AML-193 (cell line): ENCODE measurements at regions not wholly inside any gene's neighbourhood (a gene's known extent, or its start where the extent isn't known, plus 50 kb on each side); places are given as distances from the start of the nearest gene placed in this dataset.

Experiments
- DNase-seq, 2 experiments: peaks; one replicate each; lab custom pipeline; 2025; lab: John Stamatoyannopoulos, UW

DNA sequence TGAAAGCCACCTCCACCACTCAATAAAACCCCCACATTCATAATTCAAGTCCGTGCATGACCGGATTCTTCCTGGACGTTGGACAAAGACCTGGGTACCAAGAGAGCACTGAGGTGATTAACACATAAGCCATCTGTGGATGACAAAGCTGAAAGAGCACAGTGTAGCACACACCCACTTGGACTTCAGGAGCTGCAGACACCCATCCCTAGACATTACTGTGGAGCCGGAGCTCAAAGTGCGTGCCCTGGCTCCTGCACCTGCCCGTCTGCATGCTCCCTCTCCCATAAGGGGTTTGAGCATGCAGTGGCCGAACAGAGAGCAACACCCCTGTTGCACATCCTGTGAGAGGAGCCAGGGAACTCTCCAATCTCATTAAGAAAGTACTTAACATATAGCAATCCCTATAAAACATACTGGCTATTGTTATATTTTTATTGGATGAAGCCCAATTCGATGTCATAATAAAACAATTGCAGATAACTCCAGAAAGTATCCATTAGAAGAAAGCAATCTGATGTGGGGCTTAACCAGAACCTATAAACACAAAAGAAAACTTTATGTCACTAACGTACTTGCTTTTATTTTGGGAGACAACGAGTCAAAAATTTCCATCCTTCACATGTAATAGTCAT, 1174.2 kb upstream of the C9orf72 start:
- DNase-seq = no peak

DNA sequence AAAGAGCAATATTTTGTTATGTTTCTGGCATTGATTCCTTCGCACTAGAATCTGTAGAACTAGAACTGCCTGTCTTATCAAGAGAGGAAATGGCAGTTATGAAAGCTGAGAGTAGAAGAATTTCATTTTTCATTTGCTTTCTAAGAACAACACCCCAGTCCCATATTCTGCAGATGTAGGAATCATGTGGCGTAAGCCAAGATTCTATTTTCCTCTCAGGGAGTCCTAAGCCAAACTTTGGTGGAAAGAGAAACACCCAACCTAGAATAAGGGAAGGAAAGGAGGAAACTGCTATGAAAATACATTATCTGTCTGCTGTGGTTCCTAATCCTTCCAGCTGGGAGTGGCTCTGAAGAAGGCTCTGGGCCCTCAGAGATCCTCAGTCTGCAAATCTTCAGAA, 1176.9 kb upstream of the C9orf72 start:
- DNase-seq = no peak

DNA sequence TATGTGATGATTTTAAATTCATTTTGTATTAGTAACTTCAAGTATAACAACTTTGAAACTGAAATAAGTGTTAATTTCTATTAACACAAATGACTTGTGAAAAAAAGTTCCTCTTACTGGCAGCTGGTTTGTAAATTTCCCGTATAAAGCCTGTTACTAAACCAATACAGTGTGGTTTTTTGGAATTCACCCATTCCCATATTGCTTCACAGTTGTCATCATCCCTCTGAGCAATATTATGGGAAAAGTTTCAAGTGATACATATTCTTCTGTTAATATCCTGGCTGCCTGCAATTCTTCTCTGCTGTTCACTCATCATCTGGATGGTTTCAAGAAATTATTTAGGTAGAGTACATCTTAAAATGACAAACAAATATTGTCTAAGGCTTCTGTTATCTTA, 1185.1 kb upstream of the C9orf72 start:
- no peak for DNase-seq

DNA sequence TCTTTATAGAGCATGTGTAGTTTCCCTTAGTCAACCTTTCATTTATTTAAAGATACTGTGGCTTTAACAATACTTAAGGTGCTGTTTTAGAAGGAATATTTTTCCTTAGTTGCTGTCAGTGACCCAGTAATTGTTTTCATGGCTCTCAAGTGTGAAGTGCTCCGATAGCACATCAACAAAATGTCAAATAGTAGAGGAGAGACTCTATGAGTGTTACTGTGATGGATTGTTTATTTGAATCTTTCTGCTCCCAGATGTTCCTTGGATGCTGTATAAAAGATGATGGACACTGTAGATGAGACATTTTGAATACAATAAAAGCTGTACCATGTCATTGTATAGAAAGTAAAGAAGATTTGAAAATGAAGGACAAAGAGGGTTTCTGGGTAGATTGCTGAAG, 1185.7 kb upstream of the C9orf72 start:
- DNase-seq = no peak

DNA sequence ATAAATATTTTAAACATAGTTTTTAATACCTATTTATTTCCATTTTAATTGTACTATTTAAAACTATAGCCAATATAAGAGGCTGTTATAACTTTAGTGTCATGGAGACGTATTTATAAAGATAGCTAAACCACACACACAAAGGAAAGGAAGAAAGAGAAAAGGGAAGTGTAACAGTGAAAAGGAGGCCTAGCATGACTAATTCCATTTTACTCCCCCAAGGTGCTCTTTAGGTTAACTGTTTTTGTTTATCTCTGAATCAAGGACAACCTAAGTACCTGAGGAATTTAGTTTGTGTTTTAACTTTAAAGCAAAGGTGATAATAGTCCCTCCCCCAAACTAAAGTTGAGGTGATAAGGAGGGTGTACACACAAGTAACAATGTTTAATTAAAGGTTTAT, 1188.9 kb upstream of the C9orf72 start:
- DNase-seq = no peak

DNA sequence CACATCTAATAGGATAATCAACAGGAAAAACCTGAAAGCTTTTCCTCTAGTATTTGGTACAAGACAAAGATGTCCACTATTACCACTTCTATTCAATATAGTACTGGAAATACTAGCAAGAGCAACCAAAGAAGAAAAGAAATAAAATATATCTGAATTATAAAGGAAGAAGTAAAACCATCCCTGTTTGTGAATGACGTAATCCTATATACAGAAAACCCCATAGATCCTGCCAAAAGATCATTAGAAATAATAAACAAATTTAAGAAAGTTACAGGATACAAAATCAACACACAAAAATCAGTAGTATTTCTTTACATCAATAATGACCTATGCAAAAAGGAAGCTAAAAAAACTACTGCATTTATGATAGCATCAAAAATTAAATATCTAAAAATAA, 1191.3 kb upstream of the C9orf72 start:
- DNase-seq = no peak

DNA sequence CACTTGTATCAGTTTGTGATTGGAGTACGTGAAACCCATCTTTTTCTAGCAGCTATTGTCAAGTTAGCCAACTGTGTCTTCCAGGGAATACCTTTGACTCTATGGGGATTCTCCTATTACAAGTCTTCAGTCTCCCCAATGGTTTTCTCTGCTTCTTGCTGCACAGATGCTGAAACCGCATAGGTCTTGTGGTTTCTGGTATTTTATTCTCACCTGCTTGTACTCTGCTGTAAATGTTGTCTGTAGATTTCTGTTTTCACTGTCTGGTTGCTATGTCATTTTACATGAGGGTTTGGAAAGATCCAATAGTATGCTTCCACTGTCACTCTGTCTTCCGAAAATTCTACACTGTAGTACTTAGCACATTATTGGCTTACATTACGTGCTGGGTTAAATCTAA, 1196.9 kb upstream of the C9orf72 start:
- no peak for DNase-seq

DNA sequence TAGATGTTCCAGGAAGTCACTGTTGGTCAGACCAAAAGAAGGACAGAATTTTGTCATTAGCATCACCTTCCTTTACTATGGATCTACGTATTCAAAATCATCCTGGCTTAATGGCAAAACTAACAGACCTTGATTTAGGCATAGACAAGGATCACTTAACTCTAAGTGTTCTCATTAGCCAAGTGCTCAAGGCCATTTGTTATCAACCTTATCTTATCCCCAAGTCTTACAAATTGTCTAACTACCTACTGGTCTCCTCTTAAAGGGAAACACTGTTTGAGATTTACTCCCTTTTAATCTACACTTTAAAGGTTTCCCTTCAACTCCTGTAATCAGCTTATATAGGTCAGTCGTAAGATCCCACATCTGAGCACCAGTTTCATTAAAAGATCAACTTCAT, 1197.5 kb upstream of the C9orf72 start:
- DNase-seq = no peak

DNA sequence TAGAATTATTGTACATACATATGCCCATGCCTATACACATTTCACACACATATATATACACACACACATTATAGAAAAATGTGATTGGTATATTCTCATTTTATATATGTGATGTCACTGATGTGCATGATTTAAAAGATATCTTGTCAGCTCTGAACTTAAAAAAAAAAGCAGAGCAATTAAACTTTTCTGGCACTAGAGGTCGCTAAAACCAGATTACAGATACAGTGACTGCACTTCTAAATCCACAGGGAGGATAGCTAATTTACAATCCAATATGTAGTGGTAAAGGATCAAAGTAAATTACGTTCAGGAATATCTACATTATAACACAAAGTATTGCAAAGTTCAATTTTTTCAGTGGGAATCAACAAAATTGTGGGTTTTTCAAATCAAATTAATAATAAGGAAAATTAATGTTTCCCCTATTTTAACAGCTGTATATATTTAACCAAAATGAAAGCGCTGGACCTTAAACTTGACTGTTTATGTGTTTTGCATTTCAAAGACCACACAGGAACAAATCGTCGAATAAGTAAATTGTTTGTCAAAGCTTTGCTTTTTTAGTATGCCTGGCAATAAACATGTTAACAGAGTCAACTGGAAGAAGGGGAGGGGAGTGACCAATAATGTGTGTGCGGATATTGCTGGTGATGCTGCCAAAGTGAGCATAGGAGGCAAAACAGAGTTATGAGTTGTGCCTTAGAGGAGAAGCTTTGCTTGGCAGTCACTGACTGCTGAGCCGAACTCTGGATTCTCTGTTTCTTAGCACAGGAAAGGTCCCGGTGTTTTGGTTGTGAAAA, 1201.4 kb upstream of the C9orf72 start:
- peak; percentile 52 to 56 for DNase-seq

DNA sequence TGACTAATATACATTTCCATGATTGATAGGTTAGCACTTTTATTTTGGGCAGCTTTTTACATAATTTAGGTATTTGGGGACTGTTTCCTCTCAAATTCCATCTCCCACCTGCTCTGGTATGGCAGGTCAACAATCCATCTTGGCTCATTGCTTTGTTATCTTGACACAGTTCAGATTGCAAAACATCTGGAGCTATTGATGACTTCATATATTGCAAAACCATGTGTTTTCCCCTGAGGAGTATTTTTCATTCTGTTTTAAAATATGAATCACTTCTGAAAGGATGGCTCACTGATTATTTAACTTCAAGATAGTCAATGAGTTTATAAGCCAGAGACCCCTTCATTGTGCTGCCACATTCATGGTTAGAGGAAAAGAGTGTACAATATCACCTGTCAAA, 1206.0 kb upstream of the C9orf72 start:
- no peak for DNase-seq

DNA sequence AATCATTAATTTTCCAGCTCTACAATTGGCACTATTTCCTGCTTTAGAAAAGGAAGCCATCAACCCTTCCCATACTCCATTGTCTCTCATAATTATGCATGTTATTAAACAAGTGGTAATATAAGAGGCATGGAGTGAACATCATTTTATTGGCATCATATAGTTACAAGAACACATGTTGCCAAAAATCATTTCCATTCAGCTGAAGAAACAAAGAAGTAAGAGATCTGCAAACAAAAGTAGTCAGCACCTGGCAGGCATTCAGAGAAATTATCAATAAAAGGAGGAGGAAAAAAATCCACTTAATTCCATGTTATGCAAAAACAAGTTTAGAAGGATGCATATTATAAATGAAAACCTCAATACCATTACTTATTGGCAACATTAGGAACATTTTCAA, 1208.2 kb upstream of the C9orf72 start:
- no peak for DNase-seq

DNA sequence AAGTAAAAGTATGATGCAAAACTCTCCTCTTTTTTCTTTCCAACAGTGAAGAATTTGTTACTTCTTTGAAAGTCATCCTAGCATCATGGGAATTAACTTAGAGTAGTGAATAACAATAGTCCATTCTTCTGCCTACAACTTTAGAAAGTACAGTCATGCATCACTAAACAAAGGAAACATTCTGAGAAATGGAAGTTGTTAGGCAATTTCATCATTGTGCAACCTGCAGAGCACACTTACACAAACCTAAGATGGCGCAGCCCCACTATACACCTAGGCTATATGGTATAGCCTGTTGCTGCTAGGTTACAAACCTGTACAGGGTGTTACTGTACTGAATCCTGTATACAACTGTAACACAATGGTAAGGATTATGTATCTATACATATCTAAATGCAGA, 1209.3 kb upstream of the C9orf72 start:
- DNase-seq = peak; percentile 65 to 79

DNA sequence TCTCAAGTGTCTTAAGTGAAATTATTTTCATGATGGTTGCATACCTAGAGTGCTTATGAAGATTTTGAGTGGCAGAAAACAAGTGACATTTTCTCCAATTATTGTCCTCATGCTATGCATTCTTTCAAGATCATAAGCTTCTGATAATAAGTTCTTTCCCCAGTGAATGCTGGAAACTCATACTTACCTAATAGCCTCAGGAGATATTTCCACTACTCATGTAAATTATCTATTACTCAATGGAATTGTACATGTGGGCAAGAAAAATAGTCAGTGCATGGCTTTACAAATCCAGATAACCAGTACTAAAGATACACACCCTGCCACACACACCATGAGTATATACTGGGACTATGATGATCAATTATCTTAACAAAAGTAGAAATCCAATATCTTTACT, 1219.4 kb upstream of the C9orf72 start:
- no peak for DNase-seq

DNA sequence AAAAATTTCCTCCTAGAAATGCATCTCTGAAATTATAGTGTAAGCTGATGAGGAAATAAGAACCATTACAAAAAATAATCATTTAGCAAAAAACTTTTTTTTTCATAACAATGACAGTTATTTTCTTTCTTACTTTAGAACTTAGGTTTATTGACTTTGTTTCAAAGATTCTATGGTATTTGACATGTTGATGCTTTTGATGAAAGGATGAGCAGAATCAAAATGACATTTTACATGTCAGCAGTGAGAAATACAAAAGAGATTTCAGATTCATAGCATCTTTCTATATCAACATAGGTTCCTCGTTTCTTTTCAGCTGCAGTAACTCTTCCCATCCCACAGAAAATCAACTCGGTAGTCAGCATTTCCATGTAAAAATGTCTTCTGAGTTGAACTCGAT, 1226.6 kb upstream of the C9orf72 start:
- no peak for DNase-seq

DNA sequence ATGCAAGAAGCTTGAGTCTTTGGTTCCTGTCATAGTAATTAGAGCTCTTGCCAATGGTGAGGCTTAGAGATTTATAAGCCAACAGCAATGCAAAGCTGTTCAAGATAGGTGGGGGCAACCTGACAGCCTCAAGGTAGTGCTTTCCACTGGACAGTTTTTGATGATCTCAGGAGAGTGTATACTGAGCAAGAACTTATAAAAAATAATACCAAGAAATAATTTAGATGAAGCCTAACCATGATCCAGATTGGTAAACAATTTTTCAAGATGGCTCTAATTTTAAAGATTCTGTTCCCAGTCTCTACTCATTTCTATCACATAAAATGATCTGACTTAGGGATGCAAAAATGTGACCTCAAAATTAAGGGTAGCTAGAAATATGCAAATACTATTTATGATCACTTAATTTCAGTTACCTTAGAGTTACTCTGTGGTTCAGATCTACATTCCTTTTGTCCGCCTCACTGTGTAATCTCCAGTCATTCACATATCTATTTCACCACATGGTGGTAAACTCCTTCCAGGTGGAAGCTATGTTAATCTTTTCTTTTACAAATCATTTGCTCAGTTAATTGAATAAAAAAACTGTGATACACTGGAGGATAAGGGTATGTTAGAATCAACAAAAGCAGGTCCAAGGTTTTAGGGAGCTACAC, 1228.0 kb upstream of the C9orf72 start:
- no peak for DNase-seq

DNA sequence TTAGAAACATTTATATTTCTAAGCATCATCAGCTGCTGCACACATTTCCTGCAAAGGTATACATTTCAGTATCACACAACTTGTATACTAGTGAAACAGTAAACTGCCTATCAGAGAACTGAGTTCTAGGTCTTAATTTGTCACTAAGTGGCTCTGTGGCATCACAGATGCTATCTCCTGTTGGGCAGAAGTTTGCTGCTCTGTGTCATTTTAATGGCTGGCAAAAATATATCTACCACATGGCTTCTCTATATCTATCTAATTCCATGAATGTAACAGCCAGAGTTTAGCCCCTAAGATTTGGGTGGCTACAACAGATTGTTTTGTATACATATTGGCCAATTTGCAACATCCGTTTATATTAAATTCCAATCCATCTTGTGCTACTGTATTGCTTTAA, 1231.9 kb upstream of the C9orf72 start:
- no peak for DNase-seq

DNA sequence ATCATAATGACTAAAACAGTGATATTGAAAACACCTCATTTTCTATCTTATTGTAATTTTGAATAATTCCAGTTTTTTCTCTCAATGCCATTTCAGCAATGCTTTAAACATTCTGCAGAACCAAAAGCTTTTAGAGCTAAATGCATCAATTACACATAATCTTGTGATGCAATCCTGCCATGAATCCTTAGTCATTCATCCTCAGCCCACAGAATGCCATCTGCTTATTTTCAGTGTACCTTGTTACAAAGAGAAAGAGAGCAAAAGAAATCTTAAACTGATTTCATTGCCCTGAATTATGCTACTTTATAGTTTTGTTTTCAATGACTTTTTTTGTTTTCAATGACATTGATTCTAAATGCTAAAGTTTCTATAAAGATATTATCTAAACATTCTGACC, 1234.8 kb upstream of the C9orf72 start:
- DNase-seq = peak in 1 of 2 experiments; percentile 0

DNA sequence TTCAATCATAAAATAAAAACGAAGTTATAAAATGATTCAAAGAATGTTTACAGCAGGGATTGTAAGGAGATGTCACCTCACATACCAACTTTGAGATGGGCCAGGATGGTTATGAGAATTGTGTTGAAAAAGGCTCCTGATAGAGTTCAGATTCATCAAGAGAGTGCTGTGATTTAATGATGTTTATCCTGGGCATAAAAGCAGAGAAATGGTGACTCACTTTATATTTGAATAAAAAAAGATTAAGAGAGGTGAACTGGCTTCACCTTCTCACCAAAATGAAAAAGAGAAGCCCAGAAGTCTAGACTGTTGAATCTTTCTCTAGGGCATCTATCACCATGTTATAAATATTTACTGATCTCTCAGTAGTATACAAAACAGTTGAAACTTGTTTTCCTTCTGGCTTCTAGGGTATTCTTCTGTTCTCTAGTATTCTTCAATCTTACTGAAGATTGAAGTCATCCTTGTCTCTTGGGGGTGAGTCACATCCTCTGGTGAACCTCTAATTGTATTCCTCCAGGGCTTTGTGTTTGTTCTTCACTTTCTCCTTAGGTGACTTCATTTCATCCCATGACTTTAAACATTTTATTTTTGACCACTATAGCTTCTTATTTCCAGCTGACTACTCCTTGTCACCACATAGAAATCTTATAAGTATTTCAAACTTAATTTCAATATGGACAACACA, 1237.3 kb upstream of the C9orf72 start:
- DNase-seq = no peak

DNA sequence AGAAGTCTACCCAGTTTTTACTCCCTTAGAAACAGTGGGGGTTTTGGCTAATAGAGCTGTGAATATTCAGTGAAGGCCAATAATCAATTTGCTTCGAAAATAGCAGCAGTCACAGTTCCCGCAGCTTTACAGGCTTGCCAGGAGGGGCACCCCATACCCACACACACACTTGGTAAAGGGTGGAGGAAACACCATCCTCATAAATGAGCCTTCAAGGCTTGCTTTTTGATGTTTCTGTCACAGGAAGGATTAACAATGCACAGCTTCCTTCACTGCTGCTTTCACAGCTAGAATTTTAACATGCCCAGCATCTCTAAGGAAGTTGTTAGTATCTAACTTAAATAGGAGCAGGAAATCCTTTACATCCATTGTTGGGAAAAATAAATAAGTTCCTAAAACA, 1247.5 kb upstream of the C9orf72 start:
- DNase-seq = no peak

DNA sequence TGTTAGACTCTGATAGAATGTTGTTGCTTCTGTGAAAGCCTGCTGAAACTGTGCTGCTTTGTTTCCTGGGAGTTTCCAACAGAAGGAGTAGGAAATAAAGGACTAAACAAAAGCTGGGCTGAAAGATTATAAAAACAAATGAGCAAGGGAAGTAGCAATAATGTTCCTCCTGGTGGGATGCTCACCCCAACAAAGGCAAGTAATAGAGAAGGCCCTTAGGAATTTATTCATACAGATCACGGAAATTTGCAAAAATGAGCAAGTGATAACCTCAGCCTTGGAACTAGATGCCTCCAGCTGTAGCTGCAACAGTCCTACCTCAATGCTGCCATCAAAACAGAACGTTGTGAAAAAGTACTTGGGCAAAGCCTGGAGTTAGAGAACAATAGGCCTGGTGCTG, 1248.0 kb upstream of the C9orf72 start:
- DNase-seq = no peak

DNA sequence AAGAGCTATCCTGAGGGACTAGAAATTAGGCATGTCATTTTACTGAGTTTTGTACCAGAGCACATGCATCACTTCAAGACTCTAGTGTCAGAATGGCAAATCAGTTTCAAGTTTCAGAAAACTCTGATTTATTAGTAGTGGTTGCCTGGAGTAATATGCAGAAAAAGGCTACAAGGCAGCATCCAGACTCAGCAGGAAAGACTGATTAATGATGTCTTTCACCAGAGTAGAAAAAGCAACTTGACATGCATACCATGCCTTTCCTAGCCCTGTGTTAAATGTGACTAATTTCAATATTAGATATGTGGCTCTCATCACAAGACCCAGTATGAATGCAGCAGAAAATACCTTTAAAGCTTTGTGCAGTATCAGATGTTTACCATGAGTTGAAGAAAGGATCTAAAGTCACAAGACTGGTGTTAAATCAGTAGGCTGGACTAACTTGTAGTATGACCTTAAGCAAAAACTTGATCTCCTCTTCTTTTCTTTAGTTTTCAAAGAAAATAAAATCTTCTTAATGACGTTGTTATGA, 1251.2 kb upstream of the C9orf72 start:
- no peak for DNase-seq

DNA sequence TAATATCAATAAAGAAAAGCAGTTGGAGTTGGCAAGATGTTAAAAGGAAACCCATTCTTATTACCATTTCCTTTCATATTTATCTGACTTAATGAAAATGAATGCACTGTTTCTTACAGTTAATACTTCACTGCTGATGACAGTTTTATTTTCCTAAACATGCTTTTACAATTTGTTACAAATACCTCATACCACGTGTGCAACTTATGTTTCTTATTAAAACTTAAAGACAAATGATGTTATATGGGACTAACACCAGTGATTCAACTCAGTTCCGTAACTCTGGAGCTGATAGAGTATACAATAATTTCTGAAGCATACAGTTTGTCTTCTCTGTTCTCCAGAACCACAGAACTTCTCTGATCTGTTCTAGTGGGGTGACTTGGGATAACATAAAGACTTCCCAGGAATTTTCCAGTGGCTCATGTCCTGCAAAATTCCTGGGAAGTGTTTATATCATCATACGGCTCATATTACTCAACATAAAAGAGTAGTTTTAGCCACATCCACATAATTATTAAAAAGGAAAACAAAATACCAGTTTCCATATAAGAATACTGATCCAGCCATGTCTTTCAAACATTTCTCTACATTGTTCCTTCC, 1259.0 kb upstream of the C9orf72 start:
- DNase-seq = no peak
